ENCODE measurements at regions not wholly inside any gene's neighbourhood (a gene's known extent, or its start where the extent isn't known, plus 50 kb on each side); places are given as distances from the start of the nearest gene placed in this dataset.

GRCh38 chr13:33624253-33624652 lies 193.7 kb upstream of the RFC3 start:
- no peak for TF ChIP-seq CTCF (IDR thresholded peaks at IDR 0.05)
- TF ChIP-seq POLR2A (IDR thresholded peaks at IDR 0.05) = no peak
